ENCODE measurements at regions not wholly inside any gene's neighbourhood (a gene's known extent, or its start where the extent isn't known, plus 50 kb on each side); places are given as distances from the start of the nearest gene placed in this dataset.

DNA sequence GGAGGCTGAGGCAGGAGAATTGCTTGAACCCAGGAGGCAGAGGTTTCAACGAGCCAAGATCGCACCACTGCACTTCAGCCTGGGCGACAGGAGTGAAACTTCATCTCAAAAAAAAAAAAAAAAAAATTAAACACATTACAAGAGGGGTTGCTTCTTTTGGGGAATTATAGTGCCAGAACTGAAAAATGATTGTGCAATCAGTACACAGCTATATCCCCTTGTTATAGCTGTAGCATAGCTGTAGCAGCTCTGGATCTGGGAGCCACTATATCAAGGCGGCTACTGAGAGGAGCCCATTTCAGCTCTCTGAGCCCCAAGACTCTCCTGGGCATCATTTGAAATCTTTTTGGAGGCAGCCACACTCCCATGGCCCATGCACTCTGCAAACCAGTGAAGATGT lies 334.3 kb downstream of the TFAP2A start:
- TF ChIP-seq, protein P1, sequence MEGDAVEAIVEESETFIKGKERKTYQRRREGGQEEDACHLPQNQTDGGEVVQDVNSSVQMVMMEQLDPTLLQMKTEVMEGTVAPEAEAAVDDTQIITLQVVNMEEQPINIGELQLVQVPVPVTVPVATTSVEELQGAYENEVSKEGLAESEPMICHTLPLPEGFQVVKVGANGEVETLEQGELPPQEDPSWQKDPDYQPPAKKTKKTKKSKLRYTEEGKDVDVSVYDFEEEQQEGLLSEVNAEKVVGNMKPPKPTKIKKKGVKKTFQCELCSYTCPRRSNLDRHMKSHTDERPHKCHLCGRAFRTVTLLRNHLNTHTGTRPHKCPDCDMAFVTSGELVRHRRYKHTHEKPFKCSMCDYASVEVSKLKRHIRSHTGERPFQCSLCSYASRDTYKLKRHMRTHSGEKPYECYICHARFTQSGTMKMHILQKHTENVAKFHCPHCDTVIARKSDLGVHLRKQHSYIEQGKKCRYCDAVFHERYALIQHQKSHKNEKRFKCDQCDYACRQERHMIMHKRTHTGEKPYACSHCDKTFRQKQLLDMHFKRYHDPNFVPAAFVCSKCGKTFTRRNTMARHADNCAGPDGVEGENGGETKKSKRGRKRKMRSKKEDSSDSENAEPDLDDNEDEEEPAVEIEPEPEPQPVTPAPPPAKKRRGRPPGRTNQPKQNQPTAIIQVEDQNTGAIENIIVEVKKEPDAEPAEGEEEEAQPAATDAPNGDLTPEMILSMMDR (IDR thresholded peaks at IDR 0.05), result no peak
- TF ChIP-seq POLR2A (IDR thresholded peaks at IDR 0.05), result no peak
